UCSD-AML1 (cell line): ENCODE measurements at regions not wholly inside any gene's neighbourhood (a gene's known extent, or its start where the extent isn't known, plus 50 kb on each side); places are given as distances from the start of the nearest gene placed in this dataset.

Experiments used
- DNase-seq: peaks from one replicate; lab custom pipeline; 2025; ENCODE audit not compliant: unreplicated experiment; lab: John Stamatoyannopoulos, UW

- no peak for DNase-seq
These were observed 132.8 kb upstream of the ACVR2A start for GRCh38 chr2:147712051-147712450.

GRCh38 chr2:147711031-147711430 lies 133.8 kb upstream of the ACVR2A start:
- DNase-seq = no peak

GRCh38 chr2:147709655-147710054 lies 135.2 kb upstream of the ACVR2A start:
- DNase-seq = no peak

- no peak for DNase-seq
These were observed 141.7 kb upstream of the ACVR2A start for GRCh38 chr2:147703171-147703570.

GRCh38 chr2:147698166-147698565 lies 146.7 kb upstream of the ACVR2A start:
- DNase-seq = no peak

GRCh38 chr2:147696426-147696825 lies 148.4 kb upstream of the ACVR2A start:
- DNase-seq = no peak

- no peak for DNase-seq
These were observed 155.5 kb upstream of the ACVR2A start for GRCh38 chr2:147689220-147689909.

- DNase-seq = no peak
These were observed 156.6 kb upstream of the ACVR2A start for GRCh38 chr2:147688242-147688641.

- DNase-seq = no peak
These were observed 158.5 kb upstream of the ACVR2A start for GRCh38 chr2:147686365-147686764.

- DNase-seq = no peak
These were observed 159.9 kb upstream of the ACVR2A start for GRCh38 chr2:147684903-147685302.

GRCh38 chr2:147683380-147683779 lies 161.4 kb upstream of the ACVR2A start:
- no peak for DNase-seq

GRCh38 chr2:147681093-147681492 lies 163.7 kb upstream of the ACVR2A start:
- DNase-seq = no peak

- DNase-seq = no peak
These were observed 164.8 kb upstream of the ACVR2A start for GRCh38 chr2:147679955-147680531.

GRCh38 chr2:147679191-147679954 lies 165.5 kb upstream of the ACVR2A start:
- no peak for DNase-seq

- DNase-seq = no peak
These were observed 179.7 kb upstream of the ACVR2A start for GRCh38 chr2:147665105-147665504.

- DNase-seq = no peak
These were observed 180.9 kb upstream of the ACVR2A start for GRCh38 chr2:147663962-147664361.

GRCh38 chr2:147663153-147663961 lies 181.5 kb upstream of the ACVR2A start:
- DNase-seq = no peak

- no peak for DNase-seq
These were observed 182.6 kb upstream of the ACVR2A start for GRCh38 chr2:147662221-147662620.

GRCh38 chr2:147660680-147661079 lies 184.1 kb upstream of the ACVR2A start:
- no peak for DNase-seq

- DNase-seq = no peak
These were observed 185.8 kb upstream of the ACVR2A start for GRCh38 chr2:147659051-147659450.
